Fibroblast of lung (primary cell): ENCODE measurements at regions not wholly inside any gene's neighbourhood (a gene's known extent, or its start where the extent isn't known, plus 50 kb on each side); places are given as distances from the start of the nearest gene placed in this dataset.

Source experiments
- DNase-seq, 2 donors: peaks; one replicate each; pipeline versions ENCODE4 v3.0.0 to v3.0.0-alpha.2; 2010; ENCODE audit warnings: low read depth in 2 of 2
- H2AFZ ChIP-seq: 2 replicates; pipeline ENCODE4 v1.5.1; 2012; ENCODE audit warnings: low read length, control low read depth, inconsistent platforms
- H3K27ac ChIP-seq: 2 replicates; pipeline ENCODE4 v1.5.1; 2011; ENCODE audit warnings: low read length, control low read depth; ENCODE audit not compliant: insufficient read depth
- H3K27me3 ChIP-seq: 2 replicates; pipeline ENCODE4 v1.5.1; 2011; ENCODE audit warnings: mild to moderate bottlenecking, low read length; ENCODE audit not compliant: control insufficient read depth, insufficient read depth
- H3K36me3 ChIP-seq: 2 replicates; pipeline ENCODE4 v1.5.1; 2011; ENCODE audit warnings: low read length; ENCODE audit not compliant: control insufficient read depth, insufficient read depth
- H3K4me1 ChIP-seq: 2 replicates; pipeline ENCODE4 v1.5.1; 2011; ENCODE audit warnings: low read length; ENCODE audit not compliant: control insufficient read depth, insufficient read depth; ENCODE audit errors: extremely low read depth
- H3K4me2 ChIP-seq: 2 replicates; pipeline ENCODE4 v1.5.1; 2011; ENCODE audit warnings: low read length, control low read depth; ENCODE audit not compliant: insufficient read depth; ENCODE audit errors: extremely low read depth
- H3K4me3 ChIP-seq, 4 experiments: fragments of 200-600 bp in 1 of 4; sonication (generic) in 1 of 4; replicated peaks in 1 of 4; 2 replicates each; pipeline ENCODE4 v1.5.1; 2011 to 2016; ENCODE audit warnings: low read length in 4 of 4, low read depth in 3 of 4, mild to moderate bottlenecking in 3 of 4, control low read depth in 2 of 4, inconsistent platforms in 1 of 4, mixed read lengths in 1 of 4; ENCODE audit not compliant: insufficient read depth in 1 of 4; ENCODE audit errors: control extremely low read depth in 1 of 4
- H3K79me2 ChIP-seq: 2 replicates; pipeline ENCODE4 v1.5.1; 2012; ENCODE audit warnings: mild to moderate bottlenecking, low read length, inconsistent platforms; ENCODE audit not compliant: control insufficient read depth, insufficient read depth
- H3K9ac ChIP-seq: 2 replicates; pipeline ENCODE4 v1.5.1; 2011; ENCODE audit warnings: mild to moderate bottlenecking, low read length, control low read depth; ENCODE audit not compliant: insufficient read depth
- H3K9me3 ChIP-seq: 2 replicates; pipeline ENCODE4 v1.5.1; 2012; ENCODE audit warnings: low read depth, low read length; ENCODE audit not compliant: control insufficient read depth, insufficient read depth
- H4K20me1 ChIP-seq: 2 replicates; pipeline ENCODE4 v1.5.1; 2011; ENCODE audit warnings: low read length; ENCODE audit not compliant: control insufficient read depth, insufficient read depth; ENCODE audit errors: extremely low read depth
- CTCF ChIP-seq, 2 donors: IDR thresholded peaks in 1 of 2; conservative IDR thresholded peaks in 1 of 2; 1 replicate in 1 of 2; 2 replicates in 1 of 2; pipeline ENCODE4 v1.5.1; 2011 to 2012; ENCODE audit warnings: low read length in 2 of 2, control low read depth in 1 of 2, inconsistent platforms in 1 of 2, low read depth in 1 of 2, mild to moderate bottlenecking in 1 of 2
- EZH2 ChIP-seq: IDR thresholded peaks from 2 replicates; pipeline ENCODE4 v1.5.1; 2012; ENCODE audit warnings: low read length, control low read depth, mild to moderate bottlenecking; ENCODE audit errors: missing control alignments

- no peaks in the 10 kb centered on the region for H4K20me1 ChIP-seq
- no peak for DNase-seq
- no peaks in the 10 kb centered on the region for H3K27me3 ChIP-seq
- H3K27ac ChIP-seq = no peak overlapping the region
- no peaks in the 10 kb centered on the region for H3K4me1 ChIP-seq
- no peaks in the 10 kb centered on the region for H3K9me3 ChIP-seq
- H3K4me3 ChIP-seq = no peak overlapping the region
- H3K9ac ChIP-seq = no peak overlapping the region
- TF ChIP-seq EZH2 = no peak
- no peak for TF ChIP-seq CTCF (conservative IDR thresholded peaks at IDR 0.05 in 1 of 2, IDR thresholded peaks at IDR 0.05 in 1 of 2; ENCODE audit: low read depth in 1 of 2, low read length in 2 of 2)
- no peaks in the 10 kb centered on the region for H3K79me2 ChIP-seq
- no peak overlapping the region for H3K4me2 ChIP-seq
- H3K36me3 ChIP-seq = no peaks in the 10 kb centered on the region
- no peak overlapping the region for H2AFZ ChIP-seq
Measured at GRCh38 chr14:84399296-84399910, 1130.5 kb upstream of the FLRT2 start.

- H3K4me3 ChIP-seq = no peak overlapping the region
- DNase-seq = no peak
- TF ChIP-seq CTCF (conservative IDR thresholded peaks at IDR 0.05 in 1 of 2, IDR thresholded peaks at IDR 0.05 in 1 of 2; ENCODE audit: low read depth in 1 of 2, low read length in 2 of 2) = no peak
- no peak for TF ChIP-seq EZH2
- H3K79me2 ChIP-seq = no peaks in the 10 kb centered on the region
- H2AFZ ChIP-seq = no peak overlapping the region
- H3K9me3 ChIP-seq = no peaks in the 10 kb centered on the region
- H3K4me1 ChIP-seq = no peaks in the 10 kb centered on the region
- H4K20me1 ChIP-seq = no peaks in the 10 kb centered on the region
- H3K4me2 ChIP-seq = no peak overlapping the region
- H3K9ac ChIP-seq = no peak overlapping the region
- H3K27ac ChIP-seq = no peak overlapping the region
- H3K36me3 ChIP-seq = no peaks in the 10 kb centered on the region
- H3K27me3 ChIP-seq = no peaks in the 10 kb centered on the region
Measured at GRCh38 chr14:84401631-84402030, 1128.3 kb upstream of the FLRT2 start.

- Histone ChIP-seq H3K9me3 (no peaks in the 10 kb centered on the region), H2AFZ (no peak overlapping the region), H3K27me3 (no peaks in the 10 kb centered on the region), H3K4me3 (no peak overlapping the region), H3K27ac (no peak overlapping the region), H4K20me1 (no peaks in the 10 kb centered on the region), H3K9ac (no peak overlapping the region), H3K4me2 (no peak overlapping the region), H3K36me3 (no peaks in the 10 kb centered on the region), H3K79me2 (no peaks in the 10 kb centered on the region), H3K4me1 (no peaks in the 10 kb centered on the region)
- TF ChIP-seq EZH2 = no peak
- no peak for DNase-seq
Measured at GRCh38 chr14:84403585-84403984, 1126.4 kb upstream of the FLRT2 start.
